ENCODE measurements at regions not wholly inside any gene's neighbourhood (a gene's known extent, or its start where the extent isn't known, plus 50 kb on each side); places are given as distances from the start of the nearest gene placed in this dataset.

DNA sequence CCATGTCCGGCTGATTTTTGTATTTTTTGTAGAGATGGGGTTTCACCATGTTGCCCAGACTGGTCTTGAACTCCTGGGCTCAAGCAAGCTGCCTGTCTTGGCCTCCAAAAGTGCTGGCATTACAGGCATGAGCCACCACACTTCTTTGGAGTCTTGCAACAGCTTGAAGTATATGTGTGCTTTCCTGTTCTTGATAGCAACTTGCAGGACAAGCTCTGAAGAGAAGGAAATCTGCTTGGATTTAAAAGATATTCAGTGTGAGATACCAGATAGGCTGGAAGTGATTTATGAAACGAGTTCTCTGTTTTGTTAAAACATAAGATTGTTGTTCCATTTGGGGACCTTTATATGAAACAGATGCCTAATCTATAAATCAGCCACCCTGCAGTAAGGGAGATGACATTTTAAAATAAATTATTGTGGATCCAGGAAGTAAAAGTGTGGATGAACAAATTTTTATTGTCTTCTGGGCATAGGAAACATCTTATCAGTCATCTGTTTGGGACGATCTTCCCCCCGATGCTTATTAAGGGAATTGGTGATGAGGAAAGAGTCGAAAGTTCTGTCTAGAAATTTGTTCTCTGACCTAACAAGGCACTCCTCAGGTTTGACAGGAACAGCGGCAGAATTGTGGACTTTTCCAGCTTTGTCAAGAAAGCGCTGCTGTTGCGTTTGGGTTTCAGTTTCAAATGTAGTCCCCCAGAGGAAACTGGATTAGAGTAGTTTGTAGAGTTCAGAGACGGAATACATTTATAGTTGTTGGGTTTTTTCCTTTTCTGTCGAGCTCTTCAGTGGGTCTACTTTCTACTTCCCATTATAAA is 53.7 kb upstream of the MAGI1 start:
- Histone ChIP-seq H3K27me3 (no peaks in the 10 kb centered on the region), H3K9me3 (peaks cover 0 to 15% (median 0%) of the 10 kb centered on the region in 3 donors), H3K4me1 (no peaks in the 10 kb centered on the region), H3K27ac (no peak overlapping the region), H3K36me3 (no peaks in the 10 kb centered on the region), H3K4me3 (no peak overlapping the region)
- WGBS, 2 donors (ENCODE audit: low coverage in 1 of 2) = 24 to 71% methylated on average over 4 to 10 of the region's 10 CpGs
- ATAC-seq = no peak
- no peak for TF ChIP-seq CTCF (IDR thresholded peaks at IDR 0.05)
- no peak for TF ChIP-seq POLR2AphosphoS5 (IDR thresholded peaks at IDR 0.05)
- TF ChIP-seq EP300 (IDR thresholded peaks at IDR 0.05) = no peak
- no peak for TF ChIP-seq POLR2A (IDR thresholded peaks at IDR 0.05)
